SK-N-SH (cell line): ENCODE measurements at regions not wholly inside any gene's neighbourhood (a gene's known extent, or its start where the extent isn't known, plus 50 kb on each side); places are given as distances from the start of the nearest gene placed in this dataset.
"Not testable (repeated sequence)": the region's sequence is repeated elsewhere in the genome, so short reads cannot be mapped to it uniquely, and the experiment has no call there.

Experiments
- CTCF ChIA-PET: fragments of 300-600, 350-600 bp; formaldehyde crosslinking; extraction: SDS; loops from one replicate; lab custom pipeline; 2021; lab: Yijun Ruan, JAX
- POLR2A ChIA-PET: fragments of 350-600 bp; sonication (Branson Sonifier 250); formaldehyde crosslinking; extraction: SDS; loops from one replicate; lab custom pipeline; 2020; ENCODE audit warnings: antibody characterized with exemption, inconsistent platforms; lab: Yijun Ruan, JAX
- DNase-seq: peaks from one replicate; pipeline ENCODE4 v3.0.0; 2012
- H2AFZ ChIP-seq: fragments of 200-600 bp; sonication (generic); 2 replicates; pipeline ENCODE4 v1.8.1; 2016; ENCODE audit warnings: antibody characterized with exemption, mild to moderate bottlenecking, low read depth
- H3F3A ChIP-seq: fragments of 200-600 bp; sonication (generic); replicated peaks from 2 replicates; pipeline ENCODE3; 2016; ENCODE audit warnings: antibody characterized with exemption, mild to moderate bottlenecking; ENCODE audit not compliant: insufficient read depth
- H3K27ac ChIP-seq, 2 experiments: fragments of 200-500 bp in 1 of 2; fragments of 200-600 bp in 1 of 2; sonication (Bioruptor generic) in 1 of 2; sonication (generic), shearing (Covaris generic) in 1 of 2; 2 replicates each; pipeline versions ENCODE4 v1.5.1 to v1.6.1; 2014 to 2016; ENCODE audit warnings: low read depth in 2 of 2, inconsistent platforms in 1 of 2, low read length in 1 of 2, mild to moderate bottlenecking in 1 of 2, mixed read lengths in 1 of 2
- H3K27me3 ChIP-seq: fragments of 200-600 bp; sonication (generic), shearing (Covaris generic); 2 replicates; pipeline ENCODE4 v1.6.1; 2016; ENCODE audit warnings: mixed run types; ENCODE audit not compliant: insufficient read depth
- H3K36me3 ChIP-seq, 2 experiments: fragments of 200-500 bp in 1 of 2; fragments of 200-600 bp in 1 of 2; sonication (Bioruptor generic) in 1 of 2; sonication (generic) in 1 of 2; replicated peaks in 1 of 2; 2 replicates each; pipeline versions ENCODE3 to v1.5.1; 2014 to 2016; ENCODE audit warnings: low read length in 1 of 2, mild to moderate bottlenecking in 1 of 2; ENCODE audit not compliant: insufficient read depth in 2 of 2, control insufficient read depth in 1 of 2
- H3K4me1 ChIP-seq, 2 experiments: fragments of 200-500 bp in 1 of 2; fragments of 200-600 bp in 1 of 2; sonication (Bioruptor generic) in 1 of 2; sonication (generic), shearing (Covaris generic) in 1 of 2; 2 replicates each; pipeline versions ENCODE4 v1.5.1 to v1.6.1; 2014 to 2016; ENCODE audit warnings: low read depth in 1 of 2, low read length in 1 of 2, mixed run types in 1 of 2; ENCODE audit not compliant: insufficient read depth in 2 of 2, control insufficient read depth in 1 of 2
- H3K4me2 ChIP-seq: fragments of 200-600 bp; sonication (generic), shearing (Covaris generic); 2 replicates; pipeline ENCODE4 v1.6.1; 2017; ENCODE audit warnings: mixed run types
- H3K4me3 ChIP-seq, 2 experiments: fragments of 200-500 bp in 1 of 2; fragments of 200-600 bp in 1 of 2; sonication (Bioruptor generic) in 1 of 2; sonication (generic), shearing (Covaris generic) in 1 of 2; 2 replicates each; pipeline versions ENCODE4 v1.5.1 to v1.8.1; 2014 to 2016; ENCODE audit warnings: low read depth in 2 of 2, inconsistent platforms in 1 of 2, low read length in 1 of 2, mild to moderate bottlenecking in 1 of 2, mixed read lengths in 1 of 2, moderate library complexity in 1 of 2
- H3K79me2 ChIP-seq: fragments of 200-600 bp; sonication (generic); 2 replicates; pipeline ENCODE4 v1.8.1; 2017; ENCODE audit warnings: mild to moderate bottlenecking; ENCODE audit not compliant: insufficient read depth
- H3K9ac ChIP-seq: fragments of 200-600 bp; sonication (generic); 2 replicates; pipeline ENCODE4 v1.6.1; 2017; ENCODE audit warnings: mixed run types
- H3K9me2 ChIP-seq: fragments of 200-600 bp; sonication (generic); 2 replicates; pipeline ENCODE4 v1.6.1; 2017; ENCODE audit warnings: mixed run types
- H3K9me3 ChIP-seq: fragments of 200-600 bp; sonication (generic); 2 replicates; pipeline ENCODE4 v1.6.1; 2017; ENCODE audit warnings: mixed run types, mild to moderate bottlenecking, moderate library complexity
- H4K20me1 ChIP-seq: fragments of 200-600 bp; sonication (generic); 2 replicates; pipeline ENCODE4 v1.6.1; 2017; ENCODE audit warnings: mild to moderate bottlenecking, mixed run types; ENCODE audit not compliant: insufficient read depth
- CHD2 ChIP-seq: fragments of 150-350 bp; IDR thresholded peaks from 2 replicates; pipeline ENCODE4 v1.6.1; 2018; ENCODE audit warnings: low read length; ENCODE audit not compliant: partially characterized antibody
- ELF1 ChIP-seq: IDR thresholded peaks from 2 replicates; pipeline ENCODE4 v1.4.0; 2012
- FOSL2 ChIP-seq: IDR thresholded peaks from 2 replicates; pipeline ENCODE4 v1.4.0; 2012; ENCODE audit warnings: low read depth, mild to moderate bottlenecking, moderate library complexity, borderline replicate concordance
- FOXJ3 ChIP-seq: sonication (generic); formaldehyde crosslinking; IDR thresholded peaks from 2 replicates; pipeline ENCODE4 v1.5.1; 2020; ENCODE audit warnings: mild to moderate bottlenecking, missing genetic modification reagents
- FOXM1 ChIP-seq: IDR thresholded peaks from 2 replicates; pipeline ENCODE4 v1.4.0; 2012; ENCODE audit warnings: low read depth, mild to moderate bottlenecking
- GABPA ChIP-seq: IDR thresholded peaks from 2 replicates; pipeline ENCODE4 v1.4.0; 2012; ENCODE audit warnings: low read depth, mild to moderate bottlenecking
- NRF1 ChIP-seq: IDR thresholded peaks from 2 replicates; pipeline ENCODE4 v1.6.1; 2012; ENCODE audit warnings: low read depth, mild to moderate bottlenecking, low read length
- POLR2AphosphoS5 ChIP-seq: IDR thresholded peaks from 2 replicates; pipeline ENCODE4 v1.6.1; 2012; ENCODE audit warnings: low read depth, low read length
- RCOR1 ChIP-seq: fragments of 150-350 bp; IDR thresholded peaks from 2 replicates; pipeline ENCODE4 v1.6.1; 2017; ENCODE audit warnings: antibody characterized with exemption, low read length
- RXRA ChIP-seq: IDR thresholded peaks from 2 replicates; pipeline ENCODE4 v1.4.0; 2012; ENCODE audit warnings: low read depth, mild to moderate bottlenecking, borderline replicate concordance
- SIN3A ChIP-seq: IDR thresholded peaks from 2 replicates; pipeline ENCODE4 v1.6.1; 2012; ENCODE audit warnings: low read depth, mild to moderate bottlenecking, low read length, moderate library complexity, borderline replicate concordance
- SMC3 ChIP-seq: IDR thresholded peaks from 2 replicates; pipeline ENCODE4 v1.6.1; 2012; ENCODE audit warnings: low read depth, low read length, improper control_type of control experiment
- TCF12 ChIP-seq: IDR thresholded peaks from 2 replicates; pipeline ENCODE4 v1.4.0; 2012
- WGBS: methylation state at CpG from one replicate; pipeline ENCODE4 v1.1.6; 2017; ENCODE audit warnings: low lambda C conversion rate; 5-methylcytosine and 5-hydroxymethylcytosine counted together
- TF ChIP-seq, protein P1 (sequence below): IDR thresholded peaks from 2 replicates; pipeline ENCODE4 v1.4.0; 2012; ENCODE audit warnings: low read depth, borderline replicate concordance
- TF ChIP-seq, protein P2 (sequence below): IDR thresholded peaks from 2 replicates; pipeline ENCODE4 v1.6.1; 2012; ENCODE audit warnings: mild to moderate bottlenecking, low read depth, low read length, moderate library complexity
- TF ChIP-seq, protein P3 (sequence below): IDR thresholded peaks from 2 replicates; pipeline ENCODE4; 2012
- TF ChIP-seq, protein P4 (sequence below): fragments of 150-350 bp; IDR thresholded peaks from 2 replicates; pipeline ENCODE4 v1.6.1; 2016; ENCODE audit warnings: mild to moderate bottlenecking, low read depth, low read length

DNA sequence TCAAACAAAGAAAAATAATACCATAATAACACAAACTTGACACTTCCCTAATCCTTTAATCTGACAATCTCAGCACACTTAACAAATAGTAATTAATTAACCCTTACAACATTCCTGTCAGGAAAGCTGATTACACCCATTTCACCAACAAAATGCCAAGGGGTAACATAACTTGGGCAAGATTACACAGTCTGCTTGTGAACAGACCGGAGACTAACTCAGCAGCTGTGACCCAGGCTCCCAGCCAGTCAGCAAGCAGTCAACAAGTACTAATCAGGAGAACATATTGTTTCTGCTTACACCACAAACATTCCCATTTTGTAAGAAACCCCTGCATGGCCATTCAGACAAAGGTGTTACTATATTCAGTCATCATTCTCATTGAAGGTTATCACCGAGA, 592.5 kb upstream of the FLRT2 start:
- DNase-seq, result no peak
- Histone ChIP-seq H3K36me3 (no peaks in the 10 kb centered on the region), H3K4me3 (no peak overlapping the region), H4K20me1 (no peaks in the 10 kb centered on the region), H3K79me2 (no peaks in the 10 kb centered on the region), H2AFZ (no peak overlapping the region), H3K4me2 (no peak overlapping the region), H3K4me1 (no peaks in the 10 kb centered on the region), H3K27ac (no peak overlapping the region), H3F3A (no peaks in the 10 kb centered on the region)
- ChIA-PET POLR2A (no interaction called here), CTCF (no interaction called here)
- 27% methylated on average over 2 of the region's 2 CpGs for WGBS
- TF ChIP-seq SIN3A, result no peak
- no peak for TF ChIP-seq RCOR1
- TF ChIP-seq, protein P1, sequence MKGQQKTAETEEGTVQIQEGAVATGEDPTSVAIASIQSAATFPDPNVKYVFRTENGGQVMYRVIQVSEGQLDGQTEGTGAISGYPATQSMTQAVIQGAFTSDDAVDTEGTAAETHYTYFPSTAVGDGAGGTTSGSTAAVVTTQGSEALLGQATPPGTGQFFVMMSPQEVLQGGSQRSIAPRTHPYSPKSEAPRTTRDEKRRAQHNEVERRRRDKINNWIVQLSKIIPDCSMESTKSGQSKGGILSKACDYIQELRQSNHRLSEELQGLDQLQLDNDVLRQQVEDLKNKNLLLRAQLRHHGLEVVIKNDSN, result no peak
- TF ChIP-seq, all 33 proteins: peak for 0
- Histone ChIP-seq H3K9me3 (no peaks in the 10 kb centered on the region), H3K9ac (no peak overlapping the region), H3K27me3 (no peaks in the 10 kb centered on the region), H3K9me2 (no peaks in the 10 kb centered on the region)

DNA sequence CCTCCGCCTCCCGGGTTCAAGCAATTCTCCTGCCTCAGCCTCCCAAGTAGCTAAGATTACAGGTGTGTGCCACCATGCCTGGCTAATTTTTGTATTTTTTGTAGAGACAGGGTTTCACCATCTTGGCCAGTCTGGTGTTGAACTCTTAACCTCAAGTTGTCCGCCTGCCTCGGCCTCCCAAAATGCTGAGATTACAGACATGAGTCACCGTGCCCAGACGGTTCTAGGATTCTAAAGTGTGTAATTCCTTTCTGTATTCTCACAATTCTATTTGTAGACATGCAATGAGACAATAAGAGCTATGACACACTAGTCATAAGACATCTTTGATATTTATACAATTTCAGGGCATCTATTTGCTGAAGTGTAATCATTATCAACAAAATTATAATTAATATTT, 585.0 kb upstream of the FLRT2 start:
- CTCF ChIA-PET, H3K9ac ChIP-seq, H4K20me1 ChIP-seq, DNase-seq, H3K27ac ChIP-seq, POLR2A ChIA-PET, H3K36me3 ChIP-seq, H3K4me2 ChIP-seq, H3K27me3 ChIP-seq, H2AFZ ChIP-seq, H3K9me2 ChIP-seq, H3K9me3 ChIP-seq, H3K4me1 ChIP-seq, H3K79me2 ChIP-seq, H3F3A ChIP-seq, H3K4me3 ChIP-seq: not testable (repeated sequence)
- WGBS, result 34% methylated on average over 6 of the region's 6 CpGs

DNA sequence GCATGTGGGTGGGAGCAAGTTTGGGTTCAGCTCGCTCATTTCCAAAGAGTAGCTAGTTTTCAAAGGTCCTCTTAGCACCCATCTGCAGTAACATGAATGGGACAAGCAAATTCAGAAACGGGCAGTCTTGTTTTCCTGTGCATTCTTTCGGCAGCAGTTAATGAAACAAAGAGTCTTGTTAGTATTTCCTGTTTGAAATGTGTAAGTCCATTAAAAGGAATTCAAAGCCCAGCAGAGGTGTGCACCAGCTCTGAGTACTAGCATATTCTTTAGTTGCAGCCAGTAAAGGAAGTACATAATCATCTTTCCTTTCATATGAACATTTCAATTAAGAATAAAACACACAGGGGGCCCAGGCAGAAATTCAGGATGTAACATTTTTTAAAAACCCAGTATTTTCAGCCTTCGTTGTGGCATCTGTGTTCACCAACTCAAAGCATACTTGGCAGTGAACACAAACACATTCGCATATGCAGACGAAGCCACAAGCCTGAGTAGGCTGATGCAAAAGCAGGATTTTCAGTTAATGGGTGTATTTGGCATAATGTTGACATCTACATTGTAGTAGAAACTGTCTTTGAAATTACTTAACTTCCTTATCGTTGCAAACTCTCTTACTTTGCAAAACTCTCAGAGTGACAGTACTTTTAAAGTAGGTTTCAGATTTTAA, 570.0 kb upstream of the FLRT2 start:
- Histone ChIP-seq H4K20me1 (no peaks in the 10 kb centered on the region), H3K9me2 (no peaks in the 10 kb centered on the region), H3K79me2 (no peaks in the 10 kb centered on the region), H3K27me3 (no peaks in the 10 kb centered on the region), H3K9me3 (no peaks in the 10 kb centered on the region), H3K4me2 (no peak overlapping the region), H3K4me3 (no peak overlapping the region), H3K27ac (no peak overlapping the region), H3F3A (no peaks in the 10 kb centered on the region), H2AFZ (no peak overlapping the region), H3K36me3 (no peaks in the 10 kb centered on the region), H3K4me1 (no peaks in the 10 kb centered on the region), H3K9ac (no peak overlapping the region)
- no peak for DNase-seq
- ChIA-PET CTCF (no interaction called here), POLR2A (no interaction called here)
- 19% methylated on average over 7 of the region's 7 CpGs for WGBS
- TF ChIP-seq GABPA (no peak), FOSL2 (no peak), FOXM1 (no peak), CHD2 (no peak), ELF1 (no peak), FOXJ3 (CRISPR knock-in tag) (no peak), POLR2AphosphoS5 (no peak), RXRA (no peak), NRF1 (no peak), TCF12 (no peak), SMC3 (no peak)
- TF ChIP-seq, protein P2, sequence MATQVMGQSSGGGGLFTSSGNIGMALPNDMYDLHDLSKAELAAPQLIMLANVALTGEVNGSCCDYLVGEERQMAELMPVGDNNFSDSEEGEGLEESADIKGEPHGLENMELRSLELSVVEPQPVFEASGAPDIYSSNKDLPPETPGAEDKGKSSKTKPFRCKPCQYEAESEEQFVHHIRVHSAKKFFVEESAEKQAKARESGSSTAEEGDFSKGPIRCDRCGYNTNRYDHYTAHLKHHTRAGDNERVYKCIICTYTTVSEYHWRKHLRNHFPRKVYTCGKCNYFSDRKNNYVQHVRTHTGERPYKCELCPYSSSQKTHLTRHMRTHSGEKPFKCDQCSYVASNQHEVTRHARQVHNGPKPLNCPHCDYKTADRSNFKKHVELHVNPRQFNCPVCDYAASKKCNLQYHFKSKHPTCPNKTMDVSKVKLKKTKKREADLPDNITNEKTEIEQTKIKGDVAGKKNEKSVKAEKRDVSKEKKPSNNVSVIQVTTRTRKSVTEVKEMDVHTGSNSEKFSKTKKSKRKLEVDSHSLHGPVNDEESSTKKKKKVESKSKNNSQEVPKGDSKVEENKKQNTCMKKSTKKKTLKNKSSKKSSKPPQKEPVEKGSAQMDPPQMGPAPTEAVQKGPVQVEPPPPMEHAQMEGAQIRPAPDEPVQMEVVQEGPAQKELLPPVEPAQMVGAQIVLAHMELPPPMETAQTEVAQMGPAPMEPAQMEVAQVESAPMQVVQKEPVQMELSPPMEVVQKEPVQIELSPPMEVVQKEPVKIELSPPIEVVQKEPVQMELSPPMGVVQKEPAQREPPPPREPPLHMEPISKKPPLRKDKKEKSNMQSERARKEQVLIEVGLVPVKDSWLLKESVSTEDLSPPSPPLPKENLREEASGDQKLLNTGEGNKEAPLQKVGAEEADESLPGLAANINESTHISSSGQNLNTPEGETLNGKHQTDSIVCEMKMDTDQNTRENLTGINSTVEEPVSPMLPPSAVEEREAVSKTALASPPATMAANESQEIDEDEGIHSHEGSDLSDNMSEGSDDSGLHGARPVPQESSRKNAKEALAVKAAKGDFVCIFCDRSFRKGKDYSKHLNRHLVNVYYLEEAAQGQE, result no peak
- TF ChIP-seq, protein P3, sequence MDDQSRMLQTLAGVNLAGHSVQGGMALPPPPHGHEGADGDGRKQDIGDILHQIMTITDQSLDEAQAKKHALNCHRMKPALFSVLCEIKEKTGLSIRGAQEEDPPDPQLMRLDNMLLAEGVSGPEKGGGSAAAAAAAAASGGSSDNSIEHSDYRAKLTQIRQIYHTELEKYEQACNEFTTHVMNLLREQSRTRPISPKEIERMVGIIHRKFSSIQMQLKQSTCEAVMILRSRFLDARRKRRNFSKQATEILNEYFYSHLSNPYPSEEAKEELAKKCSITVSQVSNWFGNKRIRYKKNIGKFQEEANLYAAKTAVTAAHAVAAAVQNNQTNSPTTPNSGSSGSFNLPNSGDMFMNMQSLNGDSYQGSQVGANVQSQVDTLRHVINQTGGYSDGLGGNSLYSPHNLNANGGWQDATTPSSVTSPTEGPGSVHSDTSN, result no peak
- TF ChIP-seq, protein P4, sequence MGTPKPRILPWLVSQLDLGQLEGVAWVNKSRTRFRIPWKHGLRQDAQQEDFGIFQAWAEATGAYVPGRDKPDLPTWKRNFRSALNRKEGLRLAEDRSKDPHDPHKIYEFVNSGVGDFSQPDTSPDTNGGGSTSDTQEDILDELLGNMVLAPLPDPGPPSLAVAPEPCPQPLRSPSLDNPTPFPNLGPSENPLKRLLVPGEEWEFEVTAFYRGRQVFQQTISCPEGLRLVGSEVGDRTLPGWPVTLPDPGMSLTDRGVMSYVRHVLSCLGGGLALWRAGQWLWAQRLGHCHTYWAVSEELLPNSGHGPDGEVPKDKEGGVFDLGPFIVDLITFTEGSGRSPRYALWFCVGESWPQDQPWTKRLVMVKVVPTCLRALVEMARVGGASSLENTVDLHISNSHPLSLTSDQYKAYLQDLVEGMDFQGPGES, result no peak
